Mesothelial cell of epicardium (in vitro differentiated cells): ENCODE measurements at regions not wholly inside any gene's neighbourhood (a gene's known extent, or its start where the extent isn't known, plus 50 kb on each side); places are given as distances from the start of the nearest gene placed in this dataset.

Experiments
- DNase-seq, 2 experiments: peaks; one replicate each; pipeline ENCODE4 v3.0.0; 2021; ENCODE audit warnings: low spot score in 2 of 2; ENCODE audit not compliant: unreplicated experiment in 2 of 2
- H3K27ac Mint-ChIP-seq: 2 replicates; pipeline ENCODE4 v1.8.0; 2021; ENCODE audit warnings: mixed read lengths
- H3K27me3 Mint-ChIP-seq: 2 replicates; pipeline ENCODE4 v1.8.0; 2021; ENCODE audit warnings: low read depth, mixed read lengths
- H3K36me3 Mint-ChIP-seq: 2 replicates; pipeline ENCODE4 v1.8.0; 2021; ENCODE audit warnings: mixed read lengths
- H3K4me1 Mint-ChIP-seq: 2 replicates; pipeline ENCODE4 v1.8.0; 2021; ENCODE audit warnings: mixed read lengths
- H3K4me3 Mint-ChIP-seq: 2 replicates; pipeline ENCODE4 v1.8.0; 2021; ENCODE audit warnings: mild to moderate bottlenecking, moderate library complexity, mixed read lengths
- H3K9me3 Mint-ChIP-seq: 2 replicates; pipeline ENCODE4 v1.8.0; 2021; ENCODE audit warnings: mixed read lengths
- TF ChIP-seq, protein P1 (sequence below): fragments of 200-600 bp; sonication (generic); IDR thresholded peaks from one replicate; pipeline ENCODE4 v1.5.0; 2021; ENCODE audit warnings: antibody characterized with exemption; ENCODE audit not compliant: unreplicated experiment

DNA sequence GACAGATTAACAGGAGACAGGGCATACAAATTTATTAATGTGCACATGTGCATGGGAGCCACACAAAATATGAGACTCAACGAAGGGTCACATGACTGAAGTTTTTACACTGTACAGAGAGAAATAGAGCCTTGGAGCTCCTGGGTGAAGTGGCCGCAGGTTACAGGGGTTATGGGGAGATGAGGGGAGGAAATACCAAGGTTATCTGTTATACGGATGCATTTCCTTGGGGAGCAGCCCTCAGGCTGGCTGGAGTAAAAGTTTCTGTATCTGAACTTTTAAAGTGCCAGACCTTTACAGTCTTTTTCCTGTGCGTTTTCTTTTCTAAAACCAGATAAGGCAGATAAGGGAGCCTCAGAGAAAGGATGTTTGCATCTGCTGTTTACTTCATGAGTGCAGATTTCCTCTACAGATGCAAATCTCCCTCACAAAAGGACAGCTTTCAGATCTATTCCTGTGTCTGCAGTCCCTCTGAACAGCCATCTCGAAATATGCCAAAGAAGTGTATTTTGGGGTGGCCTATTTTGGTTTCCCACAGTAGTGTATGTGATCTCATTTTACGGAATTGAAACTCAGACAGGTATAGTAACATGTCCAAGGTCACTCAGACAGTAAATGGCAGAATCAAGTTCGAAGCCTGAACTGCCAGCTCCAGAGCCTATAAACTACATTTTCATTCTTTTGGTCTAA, 139.3 kb upstream of the FBXL17 start:
- H3K27ac Mint-ChIP-seq: no peak overlapping the region
- H3K4me3 Mint-ChIP-seq: no peak overlapping the region
- no peak for DNase-seq
- H3K9me3 Mint-ChIP-seq: peaks cover 8% of the 10 kb centered on the region
- H3K27me3 Mint-ChIP-seq: peaks cover 10% of the 10 kb centered on the region
- TF ChIP-seq, protein P1, sequence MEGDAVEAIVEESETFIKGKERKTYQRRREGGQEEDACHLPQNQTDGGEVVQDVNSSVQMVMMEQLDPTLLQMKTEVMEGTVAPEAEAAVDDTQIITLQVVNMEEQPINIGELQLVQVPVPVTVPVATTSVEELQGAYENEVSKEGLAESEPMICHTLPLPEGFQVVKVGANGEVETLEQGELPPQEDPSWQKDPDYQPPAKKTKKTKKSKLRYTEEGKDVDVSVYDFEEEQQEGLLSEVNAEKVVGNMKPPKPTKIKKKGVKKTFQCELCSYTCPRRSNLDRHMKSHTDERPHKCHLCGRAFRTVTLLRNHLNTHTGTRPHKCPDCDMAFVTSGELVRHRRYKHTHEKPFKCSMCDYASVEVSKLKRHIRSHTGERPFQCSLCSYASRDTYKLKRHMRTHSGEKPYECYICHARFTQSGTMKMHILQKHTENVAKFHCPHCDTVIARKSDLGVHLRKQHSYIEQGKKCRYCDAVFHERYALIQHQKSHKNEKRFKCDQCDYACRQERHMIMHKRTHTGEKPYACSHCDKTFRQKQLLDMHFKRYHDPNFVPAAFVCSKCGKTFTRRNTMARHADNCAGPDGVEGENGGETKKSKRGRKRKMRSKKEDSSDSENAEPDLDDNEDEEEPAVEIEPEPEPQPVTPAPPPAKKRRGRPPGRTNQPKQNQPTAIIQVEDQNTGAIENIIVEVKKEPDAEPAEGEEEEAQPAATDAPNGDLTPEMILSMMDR: no peak
- H3K36me3 Mint-ChIP-seq: peaks cover 1% of the 10 kb centered on the region
- peaks cover 2% of the 10 kb centered on the region for H3K4me1 Mint-ChIP-seq

- H3K27me3 Mint-ChIP-seq: peaks cover 4% of the 10 kb centered on the region
- peaks cover 2% of the 10 kb centered on the region for H3K4me1 Mint-ChIP-seq
- H3K36me3 Mint-ChIP-seq: no peaks in the 10 kb centered on the region
- TF ChIP-seq, protein P1: no peak
- no peak overlapping the region for H3K27ac Mint-ChIP-seq
- peaks cover 3% of the 10 kb centered on the region for H3K9me3 Mint-ChIP-seq
- no peak overlapping the region for H3K4me3 Mint-ChIP-seq
- no peak for DNase-seq
Observed at GRCh38 chr5:108516785-108517184, 134.9 kb upstream of the FBXL17 start.

DNA sequence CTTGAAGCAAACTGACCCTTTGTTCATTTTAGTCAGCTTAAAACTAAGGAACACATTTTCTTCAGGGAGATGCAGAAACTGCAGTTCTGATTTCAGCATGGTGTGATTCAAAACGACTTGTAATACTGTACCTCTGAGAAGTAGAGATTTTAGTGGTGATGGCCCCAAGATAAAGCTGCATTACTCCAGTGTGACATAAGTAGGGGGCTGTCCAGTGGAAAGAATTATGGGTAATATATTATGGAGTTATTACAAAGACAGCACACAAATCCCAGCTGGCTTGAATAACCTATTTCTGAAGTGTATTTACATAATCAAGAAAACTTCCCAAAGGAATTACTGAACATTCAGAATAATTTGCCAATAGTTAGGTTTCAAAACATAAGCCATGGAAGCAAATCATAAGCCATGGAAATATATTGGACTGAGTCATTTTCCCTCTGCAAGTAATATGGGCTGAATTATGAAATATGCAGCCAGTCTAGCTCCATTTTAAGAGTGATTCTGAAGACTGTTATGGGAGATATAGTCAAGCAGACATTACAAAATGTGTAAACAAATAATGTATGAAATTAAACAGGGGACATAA, 133.7 kb upstream of the FBXL17 start:
- Mint-ChIP-seq H3K36me3 (no peaks in the 10 kb centered on the region), H3K4me1 (peaks cover 2% of the 10 kb centered on the region), H3K4me3 (no peak overlapping the region), H3K27ac (no peak overlapping the region), H3K27me3 (peaks cover 8% of the 10 kb centered on the region), H3K9me3 (peaks cover 3% of the 10 kb centered on the region)
- TF ChIP-seq, protein P1: no peak
- DNase-seq: no peak

- no peak overlapping the region for H3K4me3 Mint-ChIP-seq
- no peak for DNase-seq
- no peaks in the 10 kb centered on the region for H3K4me1 Mint-ChIP-seq
- peaks cover 3% of the 10 kb centered on the region for H3K9me3 Mint-ChIP-seq
- TF ChIP-seq, protein P1: no peak
- H3K36me3 Mint-ChIP-seq: no peaks in the 10 kb centered on the region
- no peak overlapping the region for H3K27ac Mint-ChIP-seq
- peaks cover 8% of the 10 kb centered on the region for H3K27me3 Mint-ChIP-seq
Observed at GRCh38 chr5:108508979-108509378, 127.1 kb upstream of the FBXL17 start.

GRCh38 chr5:108507631-108508030, 125.7 kb upstream of the FBXL17 start:
- no peak overlapping the region for H3K4me3 Mint-ChIP-seq
- no peaks in the 10 kb centered on the region for H3K36me3 Mint-ChIP-seq
- TF ChIP-seq, protein P1: no peak
- H3K27me3 Mint-ChIP-seq: peaks cover 8% of the 10 kb centered on the region
- DNase-seq: no peak
- no peak overlapping the region for H3K27ac Mint-ChIP-seq
- H3K4me1 Mint-ChIP-seq: no peaks in the 10 kb centered on the region
- H3K9me3 Mint-ChIP-seq: peaks cover 3% of the 10 kb centered on the region
